ENCODE measurements at regions not wholly inside any gene's neighbourhood (a gene's known extent, or its start where the extent isn't known, plus 50 kb on each side); places are given as distances from the start of the nearest gene placed in this dataset.

DNA sequence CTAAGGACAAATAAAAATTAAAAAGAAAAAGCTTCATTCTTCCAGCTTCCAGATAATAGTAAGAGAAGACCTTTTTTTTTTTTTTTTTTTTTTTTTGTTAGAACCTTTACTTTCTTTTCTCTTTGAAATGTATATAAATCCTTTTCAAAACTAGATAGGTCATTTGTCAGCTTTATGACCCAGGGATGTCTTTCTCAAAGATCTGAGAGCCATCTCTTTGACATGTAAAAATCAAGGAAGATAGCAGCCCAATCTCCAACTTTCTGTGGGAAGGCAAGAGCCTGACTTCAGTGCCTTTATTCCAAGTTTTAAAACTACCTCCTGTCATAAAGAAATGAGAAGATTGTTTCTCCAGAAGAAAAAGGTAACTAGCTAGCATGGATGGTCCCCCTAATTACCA lies 203.3 kb upstream of the LRFN5 start:
- TF ChIP-seq POLR2AphosphoS5 (IDR thresholded peaks at IDR 0.05; ENCODE audit: low read depth, low read length) (no peak), SIN3A (IDR thresholded peaks at IDR 0.05; ENCODE audit: borderline replicate concordance, insufficient read depth, low read depth, low read length) (no peak), TCF7L2 (IDR thresholded peaks at IDR 0.05; ENCODE audit: low read depth, low read length) (no peak)
- TF ChIP-seq, protein P1, sequence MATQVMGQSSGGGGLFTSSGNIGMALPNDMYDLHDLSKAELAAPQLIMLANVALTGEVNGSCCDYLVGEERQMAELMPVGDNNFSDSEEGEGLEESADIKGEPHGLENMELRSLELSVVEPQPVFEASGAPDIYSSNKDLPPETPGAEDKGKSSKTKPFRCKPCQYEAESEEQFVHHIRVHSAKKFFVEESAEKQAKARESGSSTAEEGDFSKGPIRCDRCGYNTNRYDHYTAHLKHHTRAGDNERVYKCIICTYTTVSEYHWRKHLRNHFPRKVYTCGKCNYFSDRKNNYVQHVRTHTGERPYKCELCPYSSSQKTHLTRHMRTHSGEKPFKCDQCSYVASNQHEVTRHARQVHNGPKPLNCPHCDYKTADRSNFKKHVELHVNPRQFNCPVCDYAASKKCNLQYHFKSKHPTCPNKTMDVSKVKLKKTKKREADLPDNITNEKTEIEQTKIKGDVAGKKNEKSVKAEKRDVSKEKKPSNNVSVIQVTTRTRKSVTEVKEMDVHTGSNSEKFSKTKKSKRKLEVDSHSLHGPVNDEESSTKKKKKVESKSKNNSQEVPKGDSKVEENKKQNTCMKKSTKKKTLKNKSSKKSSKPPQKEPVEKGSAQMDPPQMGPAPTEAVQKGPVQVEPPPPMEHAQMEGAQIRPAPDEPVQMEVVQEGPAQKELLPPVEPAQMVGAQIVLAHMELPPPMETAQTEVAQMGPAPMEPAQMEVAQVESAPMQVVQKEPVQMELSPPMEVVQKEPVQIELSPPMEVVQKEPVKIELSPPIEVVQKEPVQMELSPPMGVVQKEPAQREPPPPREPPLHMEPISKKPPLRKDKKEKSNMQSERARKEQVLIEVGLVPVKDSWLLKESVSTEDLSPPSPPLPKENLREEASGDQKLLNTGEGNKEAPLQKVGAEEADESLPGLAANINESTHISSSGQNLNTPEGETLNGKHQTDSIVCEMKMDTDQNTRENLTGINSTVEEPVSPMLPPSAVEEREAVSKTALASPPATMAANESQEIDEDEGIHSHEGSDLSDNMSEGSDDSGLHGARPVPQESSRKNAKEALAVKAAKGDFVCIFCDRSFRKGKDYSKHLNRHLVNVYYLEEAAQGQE (IDR thresholded peaks at IDR 0.05; ENCODE audit: insufficient read depth in 1 of 2, low read depth in 2 of 2, low read length in 1 of 2): no peak
- TF ChIP-seq, protein P2, sequence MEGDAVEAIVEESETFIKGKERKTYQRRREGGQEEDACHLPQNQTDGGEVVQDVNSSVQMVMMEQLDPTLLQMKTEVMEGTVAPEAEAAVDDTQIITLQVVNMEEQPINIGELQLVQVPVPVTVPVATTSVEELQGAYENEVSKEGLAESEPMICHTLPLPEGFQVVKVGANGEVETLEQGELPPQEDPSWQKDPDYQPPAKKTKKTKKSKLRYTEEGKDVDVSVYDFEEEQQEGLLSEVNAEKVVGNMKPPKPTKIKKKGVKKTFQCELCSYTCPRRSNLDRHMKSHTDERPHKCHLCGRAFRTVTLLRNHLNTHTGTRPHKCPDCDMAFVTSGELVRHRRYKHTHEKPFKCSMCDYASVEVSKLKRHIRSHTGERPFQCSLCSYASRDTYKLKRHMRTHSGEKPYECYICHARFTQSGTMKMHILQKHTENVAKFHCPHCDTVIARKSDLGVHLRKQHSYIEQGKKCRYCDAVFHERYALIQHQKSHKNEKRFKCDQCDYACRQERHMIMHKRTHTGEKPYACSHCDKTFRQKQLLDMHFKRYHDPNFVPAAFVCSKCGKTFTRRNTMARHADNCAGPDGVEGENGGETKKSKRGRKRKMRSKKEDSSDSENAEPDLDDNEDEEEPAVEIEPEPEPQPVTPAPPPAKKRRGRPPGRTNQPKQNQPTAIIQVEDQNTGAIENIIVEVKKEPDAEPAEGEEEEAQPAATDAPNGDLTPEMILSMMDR (IDR thresholded peaks at IDR 0.05): no peak
- in situ Hi-C loops (cut with HindIII; ENCODE audit: low pct_unique_long_range_greater_than_20kb, low sequenced_read_pairs) (no loop called here), intact Hi-C loops (cut with micrococcal nuclease; ENCODE audit: unreplicated experiment) (no loop called here)
- ChIA-PET CTCF (no interaction called here), POLR2A (interaction anchor here (0.6 kb wide), 1 partner anchor 1832 kb away, joined by 3 read pairs; no protein-coding TSS in a partner anchor)
- Histone ChIP-seq H3K27ac (ENCODE audit: low read length) (no peak overlapping the region), H3K4me3 (ENCODE audit: low read depth in 2 of 2, low read length in 2 of 2) (no peak overlapping the region), H3K36me3 (ENCODE audit: control insufficient read depth, insufficient read depth, low read length) (no peaks in the 10 kb centered on the region), H3K4me1 (ENCODE audit: control insufficient read depth, insufficient read depth, low read length) (no peaks in the 10 kb centered on the region), H3K27me3 (ENCODE audit: control insufficient read depth, insufficient read depth, low read length) (no peaks in the 10 kb centered on the region), H3K9me3 (ENCODE audit: control insufficient read depth, insufficient read depth, low read depth, low read length) (no peaks in the 10 kb centered on the region)
- BruUV-seq (replicated peaks): no TSS peak
- DNase-seq (ENCODE audit: low read depth, low spot score) (no peak), ATAC-seq (no peak)

DNA sequence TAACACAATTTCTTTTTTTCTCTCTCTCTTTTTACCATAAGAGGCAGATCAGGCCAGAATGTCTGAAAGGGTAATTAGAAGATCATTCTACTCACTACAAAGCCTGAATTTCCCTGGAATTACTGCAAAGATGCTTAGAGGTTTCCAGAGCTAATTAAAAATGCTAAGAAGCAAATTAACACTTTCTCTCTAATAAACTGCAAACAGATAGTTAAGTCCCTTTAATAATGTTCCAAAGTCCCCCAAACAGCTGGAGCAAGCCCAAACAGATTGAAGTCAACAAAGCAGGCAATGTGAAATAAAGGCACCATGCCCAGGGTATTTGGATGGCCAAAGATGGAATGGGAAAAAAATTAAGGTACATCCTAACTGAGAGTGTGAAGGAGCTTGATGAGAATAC lies 208.8 kb upstream of the LRFN5 start:
- Histone ChIP-seq H3K27me3 (ENCODE audit: control insufficient read depth, insufficient read depth, low read length) (no peaks in the 10 kb centered on the region), H3K4me1 (ENCODE audit: control insufficient read depth, insufficient read depth, low read length) (no peaks in the 10 kb centered on the region), H3K36me3 (ENCODE audit: control insufficient read depth, insufficient read depth, low read length) (no peaks in the 10 kb centered on the region), H3K4me3 (ENCODE audit: low read depth in 2 of 2, low read length in 2 of 2) (no peak overlapping the region), H3K9me3 (ENCODE audit: control insufficient read depth, insufficient read depth, low read depth, low read length) (no peaks in the 10 kb centered on the region), H3K27ac (ENCODE audit: low read length) (no peak overlapping the region)
- ATAC-seq: no peak
- intact Hi-C loops (cut with micrococcal nuclease; ENCODE audit: unreplicated experiment): no loop called here
- BruUV-seq (replicated peaks): no TSS peak
- DNase-seq (ENCODE audit: low read depth, low spot score): no peak
- in situ Hi-C loops (cut with HindIII; ENCODE audit: low pct_unique_long_range_greater_than_20kb, low sequenced_read_pairs): no loop called here
- POLR2A ChIA-PET: no interaction called here
- CTCF ChIA-PET: no interaction called here
- TF ChIP-seq, protein P1 (IDR thresholded peaks at IDR 0.05; ENCODE audit: insufficient read depth in 1 of 2, low read depth in 2 of 2, low read length in 1 of 2): no peak
- TF ChIP-seq, protein P2 (IDR thresholded peaks at IDR 0.05): no peak
- TF ChIP-seq SIN3A (IDR thresholded peaks at IDR 0.05; ENCODE audit: borderline replicate concordance, insufficient read depth, low read depth, low read length) (no peak), TCF7L2 (IDR thresholded peaks at IDR 0.05; ENCODE audit: low read depth, low read length) (no peak), POLR2AphosphoS5 (IDR thresholded peaks at IDR 0.05; ENCODE audit: low read depth, low read length) (no peak)

Data from Panc1 (cell line).